GM19395 (cell line): ENCODE measurements at regions not wholly inside any gene's neighbourhood (a gene's known extent, or its start where the extent isn't known, plus 50 kb on each side); places are given as distances from the start of the nearest gene placed in this dataset.
A peak's percentile ranks its signal among the peaks of the same experiment; 100 is the strongest.

ENCODE experiments used
- ATAC-seq: cut with Tn5 transposase; IDR thresholded peaks from one replicate; pipeline ENCODE4 v1.9.1; 2021; ENCODE audit warnings: mild to moderate bottlenecking, moderate library complexity; ENCODE audit not compliant: unreplicated experiment

GRCh38 chr13:21814604-21815003 lies 143.7 kb downstream of the FGF9 start:
- ATAC-seq: no peak

- no peak for ATAC-seq
These were observed 147.0 kb downstream of the FGF9 start for GRCh38 chr13:21817878-21818277.

- no peak for ATAC-seq
These were observed 151.2 kb downstream of the FGF9 start for GRCh38 chr13:21822029-21822428.

GRCh38 chr13:21823416-21823815 lies 152.5 kb downstream of the FGF9 start:
- ATAC-seq: no peak

- no peak for ATAC-seq
These were observed 153.1 kb downstream of the FGF9 start for GRCh38 chr13:21823949-21824348.

- ATAC-seq: no peak
These were observed 154.3 kb downstream of the FGF9 start for GRCh38 chr13:21825186-21825585.

- ATAC-seq: no peak
These were observed 154.9 kb downstream of the FGF9 start for GRCh38 chr13:21825801-21826200.

- no peak for ATAC-seq
These were observed 155.5 kb downstream of the FGF9 start for GRCh38 chr13:21826214-21827015.

- no peak for ATAC-seq
These were observed 160.9 kb downstream of the FGF9 start for GRCh38 chr13:21831654-21832324.

GRCh38 chr13:21833921-21834320 lies 163.0 kb downstream of the FGF9 start:
- no peak for ATAC-seq

- ATAC-seq: no peak
These were observed 163.6 kb downstream of the FGF9 start for GRCh38 chr13:21834521-21834920.

- no peak for ATAC-seq
These were observed 166.4 kb downstream of the FGF9 start for GRCh38 chr13:21837288-21837687.

- no peak for ATAC-seq
These were observed 167.1 kb downstream of the FGF9 start for GRCh38 chr13:21837841-21838551.

- no peak for ATAC-seq
These were observed 175.7 kb downstream of the FGF9 start for GRCh38 chr13:21846605-21847004.

GRCh38 chr13:21849323-21849722 lies 178.4 kb downstream of the FGF9 start:
- ATAC-seq: peak; percentile 88

GRCh38 chr13:21850013-21851006 lies 179.4 kb downstream of the FGF9 start:
- ATAC-seq: no peak

GRCh38 chr13:21852043-21852442 lies 181.2 kb downstream of the FGF9 start:
- no peak for ATAC-seq

- no peak for ATAC-seq
These were observed 182.9 kb downstream of the FGF9 start for GRCh38 chr13:21853779-21854178.

- no peak for ATAC-seq
These were observed 197.9 kb downstream of the FGF9 start for GRCh38 chr13:21868823-21869222.

- no peak for ATAC-seq
These were observed 200.5 kb downstream of the FGF9 start for GRCh38 chr13:21871382-21871781.

GRCh38 chr13:21871919-21872318 lies 201.0 kb downstream of the FGF9 start:
- ATAC-seq: no peak
